Medulla oblongata (tissue), 1 donor: ENCODE measurements at regions not wholly inside any gene's neighbourhood (a gene's known extent, or its start where the extent isn't known, plus 50 kb on each side); places are given as distances from the start of the nearest gene placed in this dataset.

Experiments
- DNase-seq: peaks from one replicate; pipeline ENCODE4 v3.0.0-alpha.2; 2015; ENCODE audit errors: extremely low spot score

DNA sequence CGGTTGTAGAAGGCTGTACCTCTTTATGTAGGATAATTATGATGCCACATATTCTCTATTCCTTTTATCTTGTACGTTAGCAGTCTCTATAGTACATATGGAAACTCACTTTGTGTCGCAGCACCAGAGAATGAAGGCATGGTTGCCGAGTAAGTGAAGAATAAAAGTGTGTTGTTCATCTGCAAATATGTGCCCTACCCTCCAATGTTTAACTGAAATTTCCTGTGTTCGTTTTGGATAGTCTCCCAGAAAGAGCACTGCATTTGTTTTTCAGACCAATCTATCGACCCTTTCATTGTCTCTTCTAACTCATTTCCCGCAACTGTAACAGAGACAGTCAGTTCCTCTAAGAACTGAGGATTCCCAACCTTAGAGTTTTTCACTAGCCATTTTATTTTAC, 592.8 kb downstream of the TUSC7 start:
- DNase-seq, result peak; percentile 56

DNA sequence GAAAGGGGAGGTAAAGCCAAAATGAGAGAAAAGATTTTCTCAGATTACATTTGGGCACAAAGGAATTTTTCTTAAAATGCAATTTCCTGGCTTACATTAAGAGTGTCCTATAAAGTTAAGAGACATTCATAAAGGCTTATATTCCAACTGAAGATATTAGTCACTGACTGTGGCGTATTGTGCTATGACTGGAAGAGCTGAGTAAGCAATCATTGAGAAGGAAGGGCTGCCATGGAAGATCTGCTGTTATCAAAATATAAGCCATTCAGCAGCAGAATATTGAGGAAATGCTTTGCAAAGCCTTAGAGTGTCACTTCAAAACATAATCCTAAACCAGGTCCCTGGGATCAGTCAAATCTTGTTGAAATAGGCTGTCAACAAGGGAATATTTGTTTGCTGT, 593.9 kb downstream of the TUSC7 start:
- DNase-seq, result no peak

- DNase-seq, result no peak
These were observed 595.1 kb downstream of the TUSC7 start for GRCh38 chr3:117304681-117305080.

- DNase-seq, result no peak
These were observed 596.1 kb downstream of the TUSC7 start for GRCh38 chr3:117305681-117306080.

DNA sequence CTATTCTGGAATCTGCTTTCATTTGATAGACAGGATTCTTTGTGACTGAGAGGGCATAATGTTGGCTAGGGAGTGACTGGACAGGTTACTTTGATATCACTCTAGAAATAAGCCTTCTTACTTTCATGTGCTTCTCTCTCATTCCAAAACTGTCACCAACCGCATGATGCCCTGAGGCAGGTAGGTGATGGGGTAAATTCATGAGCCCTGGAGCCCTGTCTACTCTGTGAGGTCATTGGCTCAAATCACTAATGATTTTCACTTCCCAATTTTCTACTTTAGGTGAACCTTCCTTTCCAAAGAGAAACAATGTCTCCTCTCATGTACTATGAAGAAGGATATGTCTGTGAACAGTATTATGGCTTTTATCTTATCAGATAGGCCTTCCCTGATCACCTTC, 596.7 kb downstream of the TUSC7 start:
- DNase-seq, result no peak

DNA sequence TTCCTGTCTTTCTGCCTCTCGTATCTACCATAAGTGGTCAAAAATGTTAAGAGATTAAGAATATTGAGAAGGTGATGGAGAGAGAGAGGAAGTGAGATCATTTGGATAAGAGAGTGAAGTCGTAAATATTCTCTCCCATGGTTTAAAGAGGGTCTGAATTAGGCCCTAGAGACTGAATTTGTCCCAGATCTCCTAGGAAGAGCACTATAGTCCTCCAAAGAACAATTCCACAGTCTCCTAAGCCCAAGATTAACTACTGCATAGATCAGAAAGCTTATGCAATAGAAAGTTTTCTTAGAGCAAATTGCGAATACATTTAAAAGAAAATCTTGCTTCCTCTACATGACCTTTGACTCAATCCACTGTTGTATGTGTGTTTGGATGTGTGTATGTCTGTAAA, 598.8 kb downstream of the TUSC7 start:
- no peak for DNase-seq

- no peak for DNase-seq
These were observed 599.2 kb downstream of the TUSC7 start for GRCh38 chr3:117308756-117309155.

- DNase-seq, result no peak
These were observed 601.0 kb downstream of the TUSC7 start for GRCh38 chr3:117310536-117310935.

- no peak for DNase-seq
These were observed 605.0 kb downstream of the TUSC7 start for GRCh38 chr3:117314441-117315150.

DNA sequence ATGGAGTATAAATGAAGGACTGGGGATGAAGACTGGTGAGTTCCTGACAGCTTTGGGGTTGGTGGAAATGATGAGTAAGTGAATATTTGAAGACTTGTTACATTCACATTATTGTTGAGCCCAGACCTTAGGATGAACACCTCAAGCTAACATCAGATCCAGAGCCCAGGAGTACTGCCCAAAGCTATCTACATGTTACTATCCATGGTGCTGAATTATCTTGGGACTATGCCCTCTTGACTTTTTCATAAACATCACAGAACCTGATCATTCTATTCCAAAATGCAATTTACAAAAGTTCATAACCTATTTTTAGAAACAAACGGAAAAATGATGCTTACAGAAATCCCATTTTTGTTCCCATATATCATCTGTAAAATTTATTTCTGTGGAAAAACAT, 613.3 kb downstream of the TUSC7 start:
- DNase-seq, result no peak

- no peak for DNase-seq
These were observed 637.3 kb downstream of the TUSC7 start for GRCh38 chr3:117346901-117347300.

- no peak for DNase-seq
These were observed 639.3 kb downstream of the TUSC7 start for GRCh38 chr3:117348884-117349283.

- DNase-seq, result no peak
These were observed 640.0 kb downstream of the TUSC7 start for GRCh38 chr3:117349566-117349965.

DNA sequence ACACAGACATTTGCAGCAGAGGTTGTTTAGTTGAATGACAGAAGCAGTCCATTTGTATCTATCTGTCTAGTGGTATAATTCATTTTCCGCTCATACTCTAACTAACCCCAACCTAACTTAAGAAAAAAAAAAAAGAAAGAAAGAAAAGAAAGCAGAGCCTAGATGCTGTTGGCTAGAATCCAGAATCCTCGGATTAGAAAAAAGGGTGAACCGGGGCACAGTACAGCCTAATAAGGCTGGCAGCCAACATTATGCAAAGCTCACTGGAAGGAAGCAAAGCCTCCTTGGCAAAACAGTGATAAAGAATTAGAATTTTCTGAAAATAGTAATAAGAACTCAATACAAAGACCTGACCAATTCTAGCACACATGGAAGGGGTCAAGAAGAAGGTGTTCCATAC, 640.8 kb downstream of the TUSC7 start:
- peak; percentile 35 for DNase-seq

DNA sequence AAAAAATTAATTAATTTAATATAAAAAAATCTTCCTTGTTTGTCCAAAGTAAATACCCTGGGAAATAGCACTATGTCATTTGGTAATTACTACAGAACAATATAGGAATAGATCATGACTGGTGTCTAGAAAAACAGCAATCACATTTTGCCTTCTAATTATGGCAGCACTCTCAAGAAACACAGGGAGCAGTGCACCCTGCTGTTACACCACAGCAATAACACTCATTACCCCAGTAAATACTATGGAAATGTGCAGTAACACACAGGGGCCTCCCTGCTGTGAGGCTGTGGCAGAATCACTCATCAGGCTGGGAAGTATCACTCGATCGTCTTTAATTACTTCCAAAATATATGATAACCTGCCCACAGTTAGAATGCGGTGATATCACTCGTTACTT, 646.0 kb downstream of the TUSC7 start:
- DNase-seq, result peak; percentile 48

DNA sequence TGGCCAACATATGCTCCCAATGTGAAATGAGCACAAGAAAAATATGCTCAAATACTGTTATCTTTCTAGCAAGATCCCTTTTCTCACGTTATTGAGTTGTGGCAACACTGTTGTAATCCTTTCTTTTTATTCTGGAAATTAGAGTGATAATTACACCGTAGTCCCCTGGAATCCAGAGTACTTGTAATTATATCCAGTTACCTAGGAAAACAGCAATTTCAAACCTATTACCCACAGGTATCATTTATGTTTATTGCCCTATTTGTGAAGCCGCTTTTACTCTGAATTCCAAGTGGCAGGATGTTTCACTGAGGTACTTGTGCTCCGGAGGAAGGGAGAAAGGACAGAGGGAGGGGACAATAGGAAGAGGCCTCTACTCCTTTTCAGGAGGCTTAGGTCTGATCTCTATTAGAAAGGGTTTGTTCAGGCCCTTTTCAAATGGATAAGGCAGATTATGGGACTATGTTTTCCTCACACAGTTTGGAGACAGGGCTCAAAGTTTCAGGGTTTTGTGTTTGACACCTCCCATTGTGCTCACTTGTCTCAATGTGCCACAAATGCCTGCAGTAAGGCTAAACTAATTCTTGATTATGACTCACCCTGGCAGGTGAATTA, 646.6 kb downstream of the TUSC7 start:
- DNase-seq, result no peak

DNA sequence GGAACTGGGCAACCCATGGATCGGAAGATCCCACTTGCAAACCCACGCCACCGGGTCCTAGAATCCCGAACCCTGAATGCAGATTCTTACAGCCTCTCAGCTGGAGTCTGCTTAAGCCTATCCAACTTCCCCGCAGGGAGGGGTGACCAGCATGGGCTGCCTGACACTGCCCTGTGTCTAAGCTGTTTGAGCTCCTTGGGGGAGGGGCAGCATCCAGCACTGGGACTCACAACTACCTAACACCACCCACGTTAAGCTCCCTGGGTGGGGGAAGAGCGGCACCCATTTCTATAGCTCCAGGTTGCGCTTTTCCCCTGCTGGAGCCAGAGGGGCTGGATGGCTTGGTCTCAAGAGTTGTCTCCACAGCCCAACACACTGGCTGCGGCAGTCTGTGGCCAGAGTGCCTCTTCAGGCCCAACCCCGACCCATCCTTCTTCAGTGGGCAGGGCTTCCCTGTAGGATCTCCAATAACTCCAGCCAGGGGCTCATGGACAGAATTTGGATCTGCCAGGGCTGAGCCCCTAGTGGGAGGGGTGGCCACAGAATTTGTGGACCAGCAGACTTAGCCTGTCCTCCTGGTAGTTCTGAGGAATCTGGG, 649.2 kb downstream of the TUSC7 start:
- no peak for DNase-seq

DNA sequence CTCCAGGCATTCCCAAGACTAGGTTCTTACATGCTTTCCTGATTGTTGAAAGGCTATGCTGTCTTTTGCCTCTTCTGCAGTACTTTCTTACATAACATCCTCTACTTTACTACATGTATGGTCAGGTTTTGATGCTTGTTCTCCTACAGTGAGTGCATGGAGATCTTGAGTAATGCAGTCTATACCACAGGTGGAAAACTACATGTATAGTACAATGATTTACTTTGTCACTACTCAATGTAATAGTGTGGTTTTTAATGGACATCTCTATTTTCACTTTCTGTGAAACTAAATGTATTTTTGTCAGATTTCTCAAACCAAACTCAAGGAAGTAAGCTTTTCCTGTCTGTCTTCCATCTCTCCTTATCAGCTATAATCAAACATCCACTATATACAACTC, 657.0 kb downstream of the TUSC7 start:
- DNase-seq, result no peak

- no peak for DNase-seq
These were observed 658.3 kb downstream of the TUSC7 start for GRCh38 chr3:117367861-117368260.

GRCh38 chr3:117380631-117381030, 671.1 kb downstream of the TUSC7 start:
- DNase-seq, result no peak

DNA sequence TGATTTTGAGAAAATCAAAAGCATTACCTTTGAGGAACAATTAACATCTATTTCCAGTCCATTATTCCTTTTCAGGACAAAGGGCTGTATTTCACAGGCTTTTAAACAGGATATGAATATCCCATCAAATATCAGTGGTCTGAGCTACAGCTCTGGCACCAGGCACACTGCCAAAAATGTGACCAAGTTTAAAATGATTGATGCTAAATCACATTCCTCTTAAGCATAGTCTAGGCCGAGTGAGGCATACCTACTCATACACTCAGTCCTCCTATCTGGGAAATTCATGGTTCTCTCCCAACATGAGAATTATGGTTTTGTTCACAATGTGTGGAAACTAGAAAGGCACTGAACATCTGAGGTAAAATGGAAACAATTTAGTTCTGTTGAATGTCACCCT, 683.5 kb downstream of the TUSC7 start:
- DNase-seq, result no peak

GRCh38 chr3:117398141-117398899, 688.7 kb downstream of the TUSC7 start:
- DNase-seq, result peak; percentile 92
